ENCODE measurements at regions not wholly inside any gene's neighbourhood (a gene's known extent, or its start where the extent isn't known, plus 50 kb on each side); places are given as distances from the start of the nearest gene placed in this dataset.
"Not testable (repeated sequence)": the region's sequence is repeated elsewhere in the genome, so short reads cannot be mapped to it uniquely, and the experiment has no call there.

DNA sequence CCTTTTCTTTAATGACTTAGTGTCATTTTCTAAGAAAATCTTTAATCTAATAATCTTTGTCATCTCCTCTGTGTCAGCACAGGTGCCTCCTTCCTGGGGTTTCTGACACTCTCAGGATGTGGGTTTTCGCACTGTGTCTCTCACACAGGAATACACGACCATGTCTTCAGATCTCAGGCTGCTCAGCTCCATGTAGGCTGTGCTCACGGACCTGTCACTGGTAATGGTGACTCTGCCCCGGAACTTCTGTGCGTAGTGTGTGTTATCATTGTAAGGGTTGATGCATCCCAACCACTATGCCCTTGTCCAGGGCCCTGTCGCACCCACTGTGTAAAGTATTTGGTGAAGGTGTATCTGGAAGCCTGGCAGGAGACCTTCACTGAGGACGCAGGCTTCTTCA, 647.8 kb downstream of the TMEM121 start:
- no peaks in the 10 kb centered on the region for H3K36me3 ChIP-seq
- no peaks in the 10 kb centered on the region for H3K9me3 ChIP-seq (ENCODE audit: low read depth)
- H3K4me3 ChIP-seq = no peak overlapping the region
- DNase-seq (ENCODE audit: low read depth in 1 of 2, low spot score in 1 of 2) = no peak
- no peaks in the 10 kb centered on the region for H3K27me3 ChIP-seq
- TF ChIP-seq, protein P1, sequence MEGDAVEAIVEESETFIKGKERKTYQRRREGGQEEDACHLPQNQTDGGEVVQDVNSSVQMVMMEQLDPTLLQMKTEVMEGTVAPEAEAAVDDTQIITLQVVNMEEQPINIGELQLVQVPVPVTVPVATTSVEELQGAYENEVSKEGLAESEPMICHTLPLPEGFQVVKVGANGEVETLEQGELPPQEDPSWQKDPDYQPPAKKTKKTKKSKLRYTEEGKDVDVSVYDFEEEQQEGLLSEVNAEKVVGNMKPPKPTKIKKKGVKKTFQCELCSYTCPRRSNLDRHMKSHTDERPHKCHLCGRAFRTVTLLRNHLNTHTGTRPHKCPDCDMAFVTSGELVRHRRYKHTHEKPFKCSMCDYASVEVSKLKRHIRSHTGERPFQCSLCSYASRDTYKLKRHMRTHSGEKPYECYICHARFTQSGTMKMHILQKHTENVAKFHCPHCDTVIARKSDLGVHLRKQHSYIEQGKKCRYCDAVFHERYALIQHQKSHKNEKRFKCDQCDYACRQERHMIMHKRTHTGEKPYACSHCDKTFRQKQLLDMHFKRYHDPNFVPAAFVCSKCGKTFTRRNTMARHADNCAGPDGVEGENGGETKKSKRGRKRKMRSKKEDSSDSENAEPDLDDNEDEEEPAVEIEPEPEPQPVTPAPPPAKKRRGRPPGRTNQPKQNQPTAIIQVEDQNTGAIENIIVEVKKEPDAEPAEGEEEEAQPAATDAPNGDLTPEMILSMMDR (IDR thresholded peaks at IDR 0.05; ENCODE audit: low read depth, low read length) = no peak
- no peaks in the 10 kb centered on the region for H3K4me1 ChIP-seq (ENCODE audit: low read depth)
- no peak overlapping the region for H3K27ac ChIP-seq

DNA sequence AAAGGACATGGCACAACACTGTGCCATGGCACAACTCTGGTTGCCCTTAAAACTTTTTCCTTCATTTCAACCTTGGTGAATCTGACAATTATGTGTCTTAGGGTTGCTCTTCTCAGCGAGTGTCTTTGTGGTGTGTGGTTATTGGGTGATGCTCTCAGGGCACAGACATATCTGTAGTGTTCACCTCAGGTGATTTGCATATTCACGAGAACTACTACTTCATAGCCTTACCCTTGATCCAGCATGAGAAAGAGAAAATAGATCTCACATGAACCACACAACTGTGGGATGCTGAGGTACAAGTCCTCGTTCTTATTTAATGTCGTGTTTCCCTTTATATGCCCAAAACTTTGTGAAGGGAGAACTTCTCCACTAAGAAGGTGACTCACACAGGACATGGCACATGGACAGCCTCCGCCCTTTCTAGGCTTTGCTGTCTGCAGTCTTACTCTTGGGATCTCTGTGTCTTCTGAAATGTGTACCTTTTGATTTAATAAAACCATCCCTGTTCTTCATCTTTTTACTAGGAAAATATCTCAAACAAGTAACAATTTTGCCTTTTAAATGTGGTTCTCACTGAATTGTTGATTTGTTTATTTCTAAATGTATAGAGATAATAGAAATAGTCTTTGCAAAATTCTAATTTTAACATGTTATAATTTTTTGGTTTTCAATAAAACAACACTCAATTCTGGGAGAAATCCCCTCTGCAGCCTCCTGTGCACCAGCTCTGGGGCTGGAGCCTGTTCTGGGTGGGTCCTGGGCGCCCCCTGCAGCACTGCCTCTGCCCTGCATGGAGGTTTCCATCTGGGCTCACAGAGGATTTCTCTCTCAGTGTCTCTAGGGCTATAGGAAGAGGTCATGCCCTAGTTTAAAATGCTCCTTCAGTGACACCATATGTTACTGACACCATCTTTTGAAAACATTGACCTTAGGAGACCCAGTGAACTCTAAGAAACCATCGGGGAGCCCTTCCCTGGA, 651.2 kb downstream of the TMEM121 start:
- not testable (repeated sequence) for H3K9me3 ChIP-seq (ENCODE audit: low read depth); H3K4me1 ChIP-seq (ENCODE audit: low read depth); H3K36me3 ChIP-seq; H3K27me3 ChIP-seq; DNase-seq (ENCODE audit: low read depth in 1 of 2, low spot score in 1 of 2); H3K4me3 ChIP-seq; H3K27ac ChIP-seq

DNA sequence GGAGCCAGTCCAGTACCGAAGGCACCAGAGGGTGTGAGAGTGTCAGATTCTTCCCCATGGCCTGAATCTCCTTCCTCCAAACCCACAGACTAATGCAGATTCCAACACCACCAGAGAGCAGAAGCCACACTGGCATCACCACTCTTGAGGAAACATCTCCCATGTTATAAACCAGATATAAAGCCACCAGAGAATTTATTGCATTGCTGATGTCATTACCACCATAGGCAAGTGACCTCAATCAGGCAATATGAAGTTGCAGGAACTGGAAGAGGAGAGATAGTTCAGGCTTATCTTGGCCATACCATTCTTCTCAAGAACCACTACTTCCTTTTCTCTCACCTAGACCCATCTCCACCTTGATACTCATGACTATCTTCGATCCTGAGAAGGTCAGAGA, 653.4 kb downstream of the TMEM121 start:
- TF ChIP-seq, protein P1 (IDR thresholded peaks at IDR 0.05; ENCODE audit: low read depth, low read length) = no peak
- H3K4me1 ChIP-seq (ENCODE audit: low read depth) = no peaks in the 10 kb centered on the region
- no peaks in the 10 kb centered on the region for H3K9me3 ChIP-seq (ENCODE audit: low read depth)
- no peak overlapping the region for H3K4me3 ChIP-seq
- no peaks in the 10 kb centered on the region for H3K36me3 ChIP-seq
- no peaks in the 10 kb centered on the region for H3K27me3 ChIP-seq
- no peak for DNase-seq (ENCODE audit: low read depth in 1 of 2, low spot score in 1 of 2)
- no peak overlapping the region for H3K27ac ChIP-seq

DNA sequence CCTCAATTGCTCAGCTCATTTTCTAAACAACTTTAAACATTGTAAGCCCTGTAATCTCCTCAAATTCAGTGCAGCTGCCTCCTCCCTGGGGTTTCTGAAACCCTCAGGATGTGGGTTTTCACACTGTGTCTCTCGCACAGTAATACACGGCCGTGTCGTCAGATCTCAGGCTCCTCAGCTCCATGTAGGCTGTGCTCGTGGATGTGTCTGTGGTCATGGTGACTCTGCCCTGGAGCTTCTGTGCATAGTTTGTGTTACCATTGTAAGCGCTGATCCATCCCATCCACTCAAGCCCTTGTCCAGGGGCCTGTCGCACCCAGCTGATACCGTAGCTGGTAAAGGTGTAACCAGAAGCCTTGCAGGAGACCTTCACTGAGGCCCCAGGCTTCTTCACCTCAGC, 658.4 kb downstream of the TMEM121 start:
- not testable (repeated sequence) for H3K4me1 ChIP-seq (ENCODE audit: low read depth); H3K27me3 ChIP-seq; H3K9me3 ChIP-seq (ENCODE audit: low read depth); H3K27ac ChIP-seq; H3K4me3 ChIP-seq; DNase-seq (ENCODE audit: low read depth in 1 of 2, low spot score in 1 of 2); H3K36me3 ChIP-seq

DNA sequence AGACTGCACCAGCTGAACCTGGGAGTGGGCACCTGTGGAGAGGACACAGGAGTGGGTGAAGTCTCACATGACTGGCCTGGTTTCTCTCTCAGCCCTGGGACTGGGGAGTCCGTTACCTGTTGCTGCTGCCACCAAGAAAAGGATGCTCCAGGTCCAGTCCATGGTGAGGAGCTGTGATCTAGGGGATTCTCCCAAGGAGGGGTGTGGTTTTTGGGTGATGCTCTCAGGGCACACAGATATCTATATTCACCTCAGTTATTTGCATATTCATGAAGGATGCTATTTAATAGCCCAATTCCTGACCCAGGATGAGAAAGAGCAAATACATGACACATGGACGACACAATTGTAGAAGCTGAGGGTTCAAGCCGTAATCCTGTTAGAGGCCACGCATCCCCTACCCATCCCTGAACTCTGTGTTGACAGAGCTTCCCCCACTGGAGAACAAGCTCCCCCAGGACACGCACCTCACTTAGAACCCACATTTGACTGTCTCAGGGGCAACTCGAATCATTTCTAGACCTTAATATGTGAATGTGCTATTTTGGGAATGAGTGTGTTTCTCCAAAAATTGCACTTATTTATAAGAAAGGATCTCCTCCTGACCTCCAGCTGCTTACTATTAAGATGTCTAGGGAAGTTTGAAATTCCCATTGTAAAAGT, 658.9 kb downstream of the TMEM121 start:
- not testable (repeated sequence) for H3K27ac ChIP-seq; H3K4me1 ChIP-seq (ENCODE audit: low read depth); H3K36me3 ChIP-seq; H3K4me3 ChIP-seq; DNase-seq (ENCODE audit: low read depth in 1 of 2, low spot score in 1 of 2); H3K27me3 ChIP-seq; H3K9me3 ChIP-seq (ENCODE audit: low read depth)

DNA sequence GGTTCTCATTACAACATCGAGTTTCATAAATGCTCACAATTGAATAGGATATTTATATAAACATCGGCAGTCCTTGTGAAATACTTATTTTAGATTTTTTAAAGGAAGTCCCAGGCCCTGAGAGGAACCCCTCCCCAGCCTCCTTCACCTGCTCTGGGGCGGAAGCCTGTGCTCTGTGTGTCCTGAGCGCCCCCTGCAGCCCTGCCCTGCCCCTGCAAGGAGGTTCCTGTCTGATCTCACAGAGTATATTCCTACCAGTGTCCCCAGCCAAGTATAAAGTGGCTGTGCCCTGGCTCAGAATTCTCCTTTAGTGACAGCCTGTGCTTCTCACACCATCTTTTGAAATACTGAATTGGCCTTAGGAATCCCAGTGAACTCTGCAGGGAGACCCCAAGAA, 659.5 kb downstream of the TMEM121 start:
- Histone ChIP-seq H3K27me3 (no peaks in the 10 kb centered on the region), H3K4me1 (ENCODE audit: low read depth) (no peaks in the 10 kb centered on the region), H3K9me3 (ENCODE audit: low read depth) (no peaks in the 10 kb centered on the region), H3K36me3 (no peaks in the 10 kb centered on the region), H3K27ac (no peak overlapping the region), H3K4me3 (no peak overlapping the region)
- TF ChIP-seq, protein P1 (IDR thresholded peaks at IDR 0.05; ENCODE audit: low read depth, low read length) = no peak
- no peak for DNase-seq (ENCODE audit: low read depth in 1 of 2, low spot score in 1 of 2)

DNA sequence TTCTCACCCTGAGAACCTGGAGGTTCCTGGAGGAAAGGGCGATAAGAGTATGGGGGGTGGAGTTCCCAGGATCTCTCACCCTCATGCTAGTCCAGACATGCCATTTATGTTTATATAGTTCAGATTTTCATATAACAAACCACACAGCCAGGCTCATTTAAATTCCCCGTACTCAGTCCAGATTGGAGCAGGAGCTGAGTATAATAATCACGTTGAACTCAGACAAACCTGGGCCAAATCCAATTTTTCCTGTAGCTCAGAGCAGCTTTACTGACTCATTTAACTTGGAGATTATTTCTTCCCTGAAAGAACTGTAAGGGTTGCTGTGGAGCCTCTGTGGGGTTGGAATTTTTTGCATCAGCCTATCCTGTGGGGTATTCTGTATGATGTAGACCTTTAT, 660.8 kb downstream of the TMEM121 start:
- Histone ChIP-seq H3K36me3 (no peaks in the 10 kb centered on the region), H3K27ac (no peak overlapping the region), H3K4me1 (ENCODE audit: low read depth) (no peaks in the 10 kb centered on the region), H3K4me3 (no peak overlapping the region), H3K9me3 (ENCODE audit: low read depth) (no peaks in the 10 kb centered on the region), H3K27me3 (no peaks in the 10 kb centered on the region)
- TF ChIP-seq, protein P1 (IDR thresholded peaks at IDR 0.05; ENCODE audit: low read depth, low read length) = no peak
- no peak for DNase-seq (ENCODE audit: low read depth in 1 of 2, low spot score in 1 of 2)

DNA sequence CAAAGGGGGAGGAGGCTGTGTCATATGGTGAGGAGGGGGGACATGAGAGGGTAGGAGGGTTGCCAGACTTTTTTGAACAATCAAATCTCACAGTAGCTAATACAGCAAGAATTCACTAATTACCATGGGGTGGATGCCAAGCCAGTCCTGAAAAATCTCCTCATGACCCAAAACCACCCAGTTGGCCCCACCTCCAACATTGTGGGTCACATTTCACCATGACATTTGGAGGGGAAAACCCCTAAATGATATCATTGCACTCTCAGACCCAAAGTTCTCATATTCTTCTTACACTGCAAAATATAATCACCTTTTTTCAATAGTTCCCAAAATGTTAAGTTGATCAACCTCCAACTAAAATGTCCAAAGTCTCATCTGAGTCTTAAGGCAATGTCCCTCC, 666.3 kb downstream of the TMEM121 start:
- not testable (repeated sequence) for H3K27ac ChIP-seq; DNase-seq (ENCODE audit: low read depth in 1 of 2, low spot score in 1 of 2); H3K4me3 ChIP-seq; H3K27me3 ChIP-seq; H3K36me3 ChIP-seq; H3K9me3 ChIP-seq (ENCODE audit: low read depth); H3K4me1 ChIP-seq (ENCODE audit: low read depth)

DNA sequence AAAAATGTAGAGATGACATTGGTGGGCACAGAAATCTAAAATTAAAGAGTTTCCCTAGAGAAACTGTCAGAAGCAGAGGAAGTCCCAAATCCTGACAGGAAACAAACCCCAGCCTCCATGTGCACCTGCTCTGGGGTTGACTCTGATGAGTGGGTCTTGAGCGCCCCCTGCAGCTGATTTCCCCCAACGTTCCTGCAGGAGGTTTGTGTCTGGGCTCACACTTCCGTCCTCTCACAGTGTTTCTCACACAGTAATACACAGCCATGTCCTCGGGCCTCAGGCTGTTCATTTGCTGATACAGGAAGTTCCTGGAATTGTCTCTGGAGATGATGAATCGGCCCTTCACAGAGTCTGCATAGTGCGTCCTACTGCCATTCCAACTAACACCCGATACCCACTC, 670.1 kb downstream of the TMEM121 start:
- not testable (repeated sequence) for DNase-seq (ENCODE audit: low read depth in 1 of 2, low spot score in 1 of 2); H3K27me3 ChIP-seq; H3K4me1 ChIP-seq (ENCODE audit: low read depth); H3K4me3 ChIP-seq; H3K9me3 ChIP-seq (ENCODE audit: low read depth); H3K27ac ChIP-seq; H3K36me3 ChIP-seq

DNA sequence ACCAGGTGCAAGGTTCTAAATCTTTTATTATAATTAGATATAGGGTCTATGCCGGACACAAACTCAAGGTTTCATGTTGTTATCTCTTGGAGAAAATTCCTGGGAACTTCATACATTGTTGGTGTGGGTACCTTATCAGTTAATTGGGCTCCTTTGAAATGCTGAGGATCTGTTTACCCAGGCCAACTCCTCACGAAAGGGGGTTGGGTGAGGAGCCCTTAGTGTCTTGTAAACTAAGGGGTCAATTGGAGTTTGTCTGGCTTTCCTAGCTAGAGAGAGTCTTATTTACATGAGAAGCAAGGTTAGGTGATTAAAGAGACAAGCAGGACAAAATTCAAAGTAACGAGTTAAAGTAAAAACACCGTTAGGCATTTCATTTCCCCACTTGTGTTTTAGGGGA, 670.9 kb downstream of the TMEM121 start:
- not testable (repeated sequence) for H3K27me3 ChIP-seq; H3K27ac ChIP-seq; H3K9me3 ChIP-seq (ENCODE audit: low read depth); H3K4me1 ChIP-seq (ENCODE audit: low read depth); DNase-seq (ENCODE audit: low read depth in 1 of 2, low spot score in 1 of 2); H3K36me3 ChIP-seq; H3K4me3 ChIP-seq
